ENCODE measurements at regions not wholly inside any gene's neighbourhood (a gene's known extent, or its start where the extent isn't known, plus 50 kb on each side); places are given as distances from the start of the nearest gene placed in this dataset.
"Not testable (repeated sequence)": the region's sequence is repeated elsewhere in the genome, so short reads cannot be mapped to it uniquely, and the experiment has no call there.

DNA sequence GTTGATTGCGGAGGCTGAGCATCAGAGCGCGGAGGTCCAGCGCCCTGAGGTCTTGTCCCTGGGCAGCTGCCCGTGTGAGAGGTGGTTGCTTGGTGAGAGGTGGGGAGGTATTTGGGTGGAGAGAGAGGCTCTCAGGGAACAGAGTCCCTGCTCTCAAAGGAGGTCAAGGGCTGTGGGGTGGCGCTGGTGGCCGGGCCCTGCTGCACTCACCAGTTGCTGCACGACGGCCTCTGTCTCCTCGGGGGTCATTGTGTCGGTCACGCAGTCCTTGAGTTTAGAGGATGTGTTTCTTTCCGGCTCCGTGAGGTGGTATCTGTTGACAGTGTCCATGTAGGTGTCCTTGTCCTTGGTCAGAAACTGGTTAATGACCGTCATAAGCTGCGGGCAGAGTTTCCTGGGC is 95.5 kb downstream of the WTIP start:
- TF ChIP-seq, protein P1, sequence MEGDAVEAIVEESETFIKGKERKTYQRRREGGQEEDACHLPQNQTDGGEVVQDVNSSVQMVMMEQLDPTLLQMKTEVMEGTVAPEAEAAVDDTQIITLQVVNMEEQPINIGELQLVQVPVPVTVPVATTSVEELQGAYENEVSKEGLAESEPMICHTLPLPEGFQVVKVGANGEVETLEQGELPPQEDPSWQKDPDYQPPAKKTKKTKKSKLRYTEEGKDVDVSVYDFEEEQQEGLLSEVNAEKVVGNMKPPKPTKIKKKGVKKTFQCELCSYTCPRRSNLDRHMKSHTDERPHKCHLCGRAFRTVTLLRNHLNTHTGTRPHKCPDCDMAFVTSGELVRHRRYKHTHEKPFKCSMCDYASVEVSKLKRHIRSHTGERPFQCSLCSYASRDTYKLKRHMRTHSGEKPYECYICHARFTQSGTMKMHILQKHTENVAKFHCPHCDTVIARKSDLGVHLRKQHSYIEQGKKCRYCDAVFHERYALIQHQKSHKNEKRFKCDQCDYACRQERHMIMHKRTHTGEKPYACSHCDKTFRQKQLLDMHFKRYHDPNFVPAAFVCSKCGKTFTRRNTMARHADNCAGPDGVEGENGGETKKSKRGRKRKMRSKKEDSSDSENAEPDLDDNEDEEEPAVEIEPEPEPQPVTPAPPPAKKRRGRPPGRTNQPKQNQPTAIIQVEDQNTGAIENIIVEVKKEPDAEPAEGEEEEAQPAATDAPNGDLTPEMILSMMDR (IDR thresholded peaks at IDR 0.05): no peak
- Mint-ChIP-seq H3K27me3 (ENCODE audit: unreplicated experiment) (no peaks in the 10 kb centered on the region), H3K4me1 (ENCODE audit: unreplicated experiment) (no peaks in the 10 kb centered on the region), H3K27ac (ENCODE audit: unreplicated experiment) (no peak overlapping the region), H3K9me3 (ENCODE audit: unreplicated experiment) (peaks cover 10% of the 10 kb centered on the region), H3K36me3 (ENCODE audit: unreplicated experiment) (no peaks in the 10 kb centered on the region), H3K4me3 (ENCODE audit: unreplicated experiment) (no peak overlapping the region)
- DNase-seq (ENCODE audit: extremely low spot score, unreplicated experiment): no peak

DNA sequence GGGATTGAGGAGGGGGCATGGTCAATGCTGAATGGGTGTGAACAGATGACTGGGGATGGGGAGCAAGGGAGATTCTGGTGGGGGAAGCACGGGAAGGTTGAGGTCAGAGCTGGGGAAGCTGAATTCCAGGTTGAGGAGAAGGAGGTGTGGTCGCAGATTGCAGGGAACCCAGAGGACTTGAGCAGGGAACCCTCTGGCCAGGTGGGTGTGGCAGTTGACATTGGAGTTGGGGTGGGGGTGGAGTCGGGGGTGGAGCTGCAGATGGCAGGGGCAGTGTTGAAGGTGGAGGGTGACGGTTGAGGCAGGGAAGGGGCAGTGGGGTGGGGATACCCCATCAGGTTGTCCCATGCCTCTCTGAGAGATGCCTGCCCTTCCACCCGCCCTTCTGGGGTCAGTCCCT is 94.7 kb downstream of the WTIP start:
- H3K27me3 Mint-ChIP-seq (ENCODE audit: unreplicated experiment): no peaks in the 10 kb centered on the region
- H3K4me3 Mint-ChIP-seq (ENCODE audit: unreplicated experiment): no peak overlapping the region

DNA sequence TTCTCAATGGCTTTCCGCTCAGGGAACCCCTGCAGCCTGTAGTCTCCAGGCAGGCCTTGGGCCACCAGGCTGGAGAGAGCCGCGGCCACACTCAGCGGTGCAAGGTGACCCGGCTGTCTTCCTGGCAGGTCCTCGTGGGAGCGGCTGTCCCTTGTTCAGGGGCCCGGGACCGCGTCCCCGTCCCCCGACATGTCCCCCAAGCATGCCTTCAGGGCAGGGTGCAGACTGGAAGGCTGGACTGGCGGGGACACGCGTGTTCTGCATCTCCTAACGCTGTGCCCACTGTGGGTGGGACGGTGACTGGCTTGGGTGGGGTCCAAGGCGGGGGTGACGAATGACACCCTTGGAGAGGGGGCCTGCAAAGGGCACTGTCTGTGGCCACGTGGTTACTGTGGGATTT is 93.6 kb downstream of the WTIP start:
- Mint-ChIP-seq H3K4me1 (ENCODE audit: unreplicated experiment) (no peaks in the 10 kb centered on the region), H3K36me3 (ENCODE audit: unreplicated experiment) (peaks cover 1% of the 10 kb centered on the region), H3K4me3 (ENCODE audit: unreplicated experiment) (no peak overlapping the region), H3K27me3 (ENCODE audit: unreplicated experiment) (no peaks in the 10 kb centered on the region), H3K9me3 (ENCODE audit: unreplicated experiment) (peaks cover 14% of the 10 kb centered on the region), H3K27ac (ENCODE audit: unreplicated experiment) (no peak overlapping the region)
- DNase-seq (ENCODE audit: extremely low spot score, unreplicated experiment): no peak
- TF ChIP-seq, protein P1 (IDR thresholded peaks at IDR 0.05): no peak

More for the DNA sequence above, 94.7 kb downstream of the WTIP start:
- DNase-seq (ENCODE audit: extremely low spot score, unreplicated experiment): no peak
- no peak overlapping the region for H3K27ac Mint-ChIP-seq (ENCODE audit: unreplicated experiment)
- H3K9me3 Mint-ChIP-seq (ENCODE audit: unreplicated experiment): peaks cover 9% of the 10 kb centered on the region
- TF ChIP-seq, protein P1 (IDR thresholded peaks at IDR 0.05): no peak
- H3K36me3 Mint-ChIP-seq (ENCODE audit: unreplicated experiment): no peaks in the 10 kb centered on the region
- no peaks in the 10 kb centered on the region for H3K4me1 Mint-ChIP-seq (ENCODE audit: unreplicated experiment)

DNA sequence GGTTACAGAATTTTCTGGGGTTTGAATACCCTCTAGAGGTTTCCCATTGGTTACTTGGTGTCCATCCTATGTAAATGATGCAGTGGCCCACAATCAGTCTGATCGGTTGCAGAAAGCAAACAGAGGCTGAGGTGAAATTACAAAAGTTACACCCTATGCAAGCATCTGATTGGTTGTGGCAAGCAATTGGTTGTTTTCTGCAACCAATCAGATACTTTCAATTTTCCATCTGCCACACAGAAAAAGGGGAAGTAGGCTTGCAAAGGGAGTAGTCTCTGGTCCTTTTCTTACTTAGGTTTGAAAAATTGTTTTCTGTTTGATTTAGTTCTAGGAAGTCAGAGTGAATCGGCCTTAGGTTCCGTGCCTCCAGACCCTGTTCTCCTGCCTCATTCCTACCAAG is 93.1 kb downstream of the WTIP start:
- Mint-ChIP-seq H3K27ac (ENCODE audit: unreplicated experiment) (no peak overlapping the region), H3K4me3 (ENCODE audit: unreplicated experiment) (no peak overlapping the region), H3K4me1 (ENCODE audit: unreplicated experiment) (no peaks in the 10 kb centered on the region), H3K9me3 (ENCODE audit: unreplicated experiment) (peaks cover 15% of the 10 kb centered on the region), H3K36me3 (ENCODE audit: unreplicated experiment) (peaks cover 1% of the 10 kb centered on the region), H3K27me3 (ENCODE audit: unreplicated experiment) (no peaks in the 10 kb centered on the region)
- DNase-seq (ENCODE audit: extremely low spot score, unreplicated experiment): no peak
- TF ChIP-seq, protein P1 (IDR thresholded peaks at IDR 0.05): no peak

DNA sequence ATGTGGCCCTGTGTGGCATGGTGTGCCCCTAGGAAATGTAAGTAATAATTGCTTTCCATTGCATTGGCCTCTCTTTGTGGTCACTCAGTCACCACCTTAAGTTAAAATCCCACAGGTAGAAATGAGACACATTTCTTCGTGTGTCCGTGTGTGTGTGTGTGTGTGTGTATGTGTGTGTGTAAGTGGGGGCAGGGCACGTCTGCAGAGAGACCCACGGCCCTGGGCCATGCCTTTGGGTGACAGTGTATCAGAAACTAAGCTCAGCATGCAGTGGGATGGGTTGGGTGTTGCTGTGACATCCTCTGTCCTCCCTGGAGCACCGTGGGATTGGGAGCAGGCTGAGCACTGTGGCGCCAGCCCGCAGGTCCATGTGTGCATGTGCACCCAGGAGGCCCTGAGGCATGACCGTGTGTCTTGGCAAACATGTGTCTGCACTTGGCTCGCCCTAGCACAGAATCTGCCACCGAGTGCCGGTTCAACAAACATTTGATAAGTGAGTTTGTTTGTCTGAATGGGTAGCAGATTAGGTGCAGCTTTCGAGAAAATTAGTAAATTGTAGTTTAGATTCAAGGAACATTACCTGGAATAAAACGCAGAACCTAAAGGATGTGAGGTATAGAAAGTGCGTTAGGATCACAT is 91.8 kb downstream of the WTIP start:
- Mint-ChIP-seq H3K9me3 (ENCODE audit: unreplicated experiment) (peaks cover 22% of the 10 kb centered on the region), H3K27me3 (ENCODE audit: unreplicated experiment) (no peaks in the 10 kb centered on the region), H3K36me3 (ENCODE audit: unreplicated experiment) (peaks cover 1% of the 10 kb centered on the region), H3K27ac (ENCODE audit: unreplicated experiment) (no peak overlapping the region), H3K4me1 (ENCODE audit: unreplicated experiment) (no peaks in the 10 kb centered on the region), H3K4me3 (ENCODE audit: unreplicated experiment) (no peak overlapping the region)
- TF ChIP-seq, protein P1 (IDR thresholded peaks at IDR 0.05): no peak
- no peak for DNase-seq (ENCODE audit: extremely low spot score, unreplicated experiment)

DNA sequence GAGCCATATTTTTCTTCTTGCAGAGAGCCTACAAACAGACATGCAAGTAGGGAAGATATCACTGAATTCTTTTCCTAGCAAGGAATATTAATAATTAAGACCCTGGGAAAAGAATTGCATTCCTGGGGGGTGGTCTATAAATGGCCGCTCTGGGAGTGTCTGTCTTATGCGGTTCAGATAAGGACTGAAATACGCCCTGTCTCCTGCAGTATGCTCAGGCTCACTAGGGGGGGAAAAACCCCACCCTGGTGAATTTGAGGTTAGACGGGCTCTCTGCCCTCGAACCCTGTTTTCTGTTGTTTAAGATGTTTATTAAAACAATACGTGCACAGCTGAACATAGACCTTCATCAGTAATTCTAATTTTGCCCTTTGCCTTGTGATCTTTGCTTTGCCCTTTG is 88.6 kb downstream of the WTIP start:
- peaks cover 34% of the 10 kb centered on the region for H3K9me3 Mint-ChIP-seq (ENCODE audit: unreplicated experiment)
- not testable (repeated sequence) for H3K4me1 Mint-ChIP-seq (ENCODE audit: unreplicated experiment); H3K36me3 Mint-ChIP-seq (ENCODE audit: unreplicated experiment); DNase-seq (ENCODE audit: extremely low spot score, unreplicated experiment); H3K27me3 Mint-ChIP-seq (ENCODE audit: unreplicated experiment); H3K4me3 Mint-ChIP-seq (ENCODE audit: unreplicated experiment); H3K27ac Mint-ChIP-seq (ENCODE audit: unreplicated experiment)

DNA sequence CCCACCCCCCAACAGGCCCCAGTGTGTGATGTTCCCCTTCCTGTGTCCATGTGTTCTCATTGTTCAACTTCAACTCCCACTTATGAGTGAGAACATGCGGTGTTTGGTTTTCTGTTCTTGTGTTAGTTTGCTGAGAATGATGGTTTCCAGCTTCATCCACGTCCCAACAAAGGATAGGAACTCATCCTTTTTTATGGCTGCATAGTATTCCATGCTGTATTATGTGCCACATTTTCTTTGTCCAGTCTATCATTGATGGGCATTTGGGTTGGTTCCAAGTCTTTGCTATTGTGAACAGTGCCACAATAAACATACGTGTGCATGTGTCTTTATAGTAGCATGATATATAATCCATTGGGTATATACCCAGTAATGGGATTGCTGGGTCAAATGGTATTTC is 80.8 kb downstream of the WTIP start:
- H3K27me3 Mint-ChIP-seq (ENCODE audit: unreplicated experiment); H3K4me3 Mint-ChIP-seq (ENCODE audit: unreplicated experiment); DNase-seq (ENCODE audit: extremely low spot score, unreplicated experiment); H3K27ac Mint-ChIP-seq (ENCODE audit: unreplicated experiment); H3K36me3 Mint-ChIP-seq (ENCODE audit: unreplicated experiment); H3K4me1 Mint-ChIP-seq (ENCODE audit: unreplicated experiment): not testable (repeated sequence)
- H3K9me3 Mint-ChIP-seq (ENCODE audit: unreplicated experiment): peaks cover 26% of the 10 kb centered on the region
